HepG2 (cell line): ENCODE measurements at regions not wholly inside any gene's neighbourhood (a gene's known extent, or its start where the extent isn't known, plus 50 kb on each side); places are given as distances from the start of the nearest gene placed in this dataset.
"Not testable (repeated sequence)": the region's sequence is repeated elsewhere in the genome, so short reads cannot be mapped to it uniquely, and the experiment has no call there.

Experiments used
- ATAC-seq: fragments of 200-7000 bp; cut with Tn5 transposase; 3 replicates; pipeline ENCODE4 v1.9.1; 2020; ENCODE audit warnings: mild to moderate bottlenecking, moderate library complexity
- BruUV-seq: library from RNA; stranded (reverse); fragments of 400-500 nt; replicated peaks from 2 replicates; lab custom pipeline; 2021; lab: Mats Ljungman, UMichigan
- CTCF ChIA-PET: fragments of 300-600 bp; formaldehyde crosslinking; extraction: SDS; loops from one replicate; lab custom pipeline; 2021; ENCODE audit warnings: low total read pairs, inconsistent platforms, low intra/inter-chr PET ratio; lab: Yijun Ruan, JAX
- POLR2A ChIA-PET: fragments of 350-600 bp; sonication (Branson Sonifier 250); formaldehyde crosslinking; loops from one replicate; lab custom pipeline; 2020; ENCODE audit warnings: antibody characterized with exemption, inconsistent platforms; lab: Yijun Ruan, JAX
- DNase-seq: peaks from one replicate; pipeline ENCODE4 v3.0.0-alpha.2; 2015; ENCODE audit warnings: low spot score
- FAIRE-seq: peaks from 3 replicates; lab custom pipeline; 2011; peaks lifted over from hg19 to GRCh38; lab: Jason Lieb, UNC
- H2AFZ ChIP-seq: one replicate; pipeline ENCODE4 v1.6.1; 2011; ENCODE audit warnings: low read length, inconsistent platforms
- H3K27ac ChIP-seq: fragments of 300-600 bp; 3 replicates; pipeline ENCODE4 v1.8.0; 2011; ENCODE audit warnings: mixed run types, mild to moderate bottlenecking, mixed read lengths, low read length, inconsistent platforms; ENCODE audit not compliant: insufficient read depth; ENCODE audit errors: extremely low read length
- H3K27me3 ChIP-seq, 2 experiments: fragments of 200-600 bp in 1 of 2; 2 replicates in 1 of 2; 3 replicates in 1 of 2; pipeline versions ENCODE4 v1.6.0 to v1.8.0; 2011; ENCODE audit warnings: low read length in 2 of 2, mild to moderate bottlenecking in 2 of 2, moderate library complexity in 2 of 2, inconsistent platforms in 1 of 2; ENCODE audit not compliant: insufficient read depth in 2 of 2, control insufficient read depth in 1 of 2
- H3K36me3 ChIP-seq, 2 experiments: fragments of 200-600 bp in 1 of 2; replicated peaks in 1 of 2; 2 replicates in 1 of 2; 3 replicates in 1 of 2; pipeline versions ENCODE4 v1.5.1 to v1.8.0; 2011; ENCODE audit warnings: low read length in 2 of 2, inconsistent platforms in 1 of 2; ENCODE audit not compliant: insufficient read depth in 2 of 2, control insufficient read depth in 1 of 2
- H3K4me1 ChIP-seq: 2 replicates; pipeline ENCODE4 v1.5.1; 2012; ENCODE audit warnings: low read length, inconsistent platforms; ENCODE audit not compliant: insufficient read depth
- H3K4me2 ChIP-seq: 2 replicates; pipeline ENCODE4 v1.6.0; 2011; ENCODE audit warnings: low read depth, low read length, inconsistent platforms
- H3K4me3 ChIP-seq, 3 experiments: fragments of 200-600 bp in 1 of 3; sonication (generic), shearing (Covaris generic) in 1 of 3; replicated peaks in 1 of 3; 2 replicates each; pipeline ENCODE4 v1.5.1; 2011 to 2016; ENCODE audit warnings: low read length in 3 of 3, inconsistent platforms in 2 of 3, low read depth in 2 of 3, mild to moderate bottlenecking in 2 of 3, control low read depth in 1 of 3, mixed read lengths in 1 of 3; ENCODE audit not compliant: insufficient read depth in 1 of 3
- H3K79me2 ChIP-seq: one replicate; pipeline ENCODE4 v1.6.1; 2011; ENCODE audit warnings: low read length, inconsistent platforms; ENCODE audit not compliant: insufficient read depth
- H3K9ac ChIP-seq: 2 replicates; pipeline ENCODE4 v1.6.0; 2011; ENCODE audit warnings: mild to moderate bottlenecking, low read depth, low read length, inconsistent platforms; ENCODE audit not compliant: insufficient read depth
- H3K9me3 ChIP-seq: 2 replicates; pipeline ENCODE4 v1.5.1; 2012; ENCODE audit warnings: mild to moderate bottlenecking, low read length
- H4K20me1 ChIP-seq: 2 replicates; pipeline ENCODE4 v1.6.0; 2011; ENCODE audit warnings: inconsistent platforms, mild to moderate bottlenecking, low read length, moderate library complexity; ENCODE audit not compliant: insufficient read depth
- ATF7 ChIP-seq, 2 experiments: fragments of 450-650 bp in 1 of 2; sonication (generic) in 1 of 2; formaldehyde crosslinking in 1 of 2; IDR thresholded peaks; 2 replicates each; pipeline versions ENCODE4 v1.4.0 to v1.6.1; 2016 to 2020; ENCODE audit warnings: antibody characterized with exemption in 1 of 2, mild to moderate bottlenecking in 1 of 2, missing genetic modification reagents in 1 of 2
- HCFC1 ChIP-seq: fragments of 150-350 bp; IDR thresholded peaks from 2 replicates; pipeline ENCODE4 v1.6.1; 2014; ENCODE audit warnings: low read depth, low read length
- HNF4G ChIP-seq, 2 experiments: sonication (generic) in 1 of 2; formaldehyde crosslinking in 1 of 2; IDR thresholded peaks; 2 replicates each; pipeline versions ENCODE4 v1.4.0 to v1.6.1; 2011 to 2020; ENCODE audit warnings: borderline replicate concordance in 2 of 2, low read depth in 2 of 2, mild to moderate bottlenecking in 2 of 2, low read length in 1 of 2, missing genetic modification reagents in 1 of 2, moderate library complexity in 1 of 2
- HOXA5 ChIP-seq: sonication (generic); formaldehyde crosslinking; IDR thresholded peaks from 2 replicates; pipeline ENCODE4 v1.4.0; 2020; ENCODE audit warnings: missing genetic modification reagents
- MAFG ChIP-seq: sonication (generic); formaldehyde crosslinking; IDR thresholded peaks from 2 replicates; pipeline ENCODE4 v1.5.1; 2020; ENCODE audit warnings: mild to moderate bottlenecking, missing genetic modification reagents
- PITX1 ChIP-seq: sonication (generic); formaldehyde crosslinking; IDR thresholded peaks from 2 replicates; pipeline ENCODE4 v1.5.1; 2020; ENCODE audit warnings: mild to moderate bottlenecking, missing genetic modification reagents
- SMC3 ChIP-seq: IDR thresholded peaks from 2 replicates; pipeline ENCODE4 v1.6.1; 2011; ENCODE audit warnings: low read length, improper control_type of control experiment
- ZFAT ChIP-seq: sonication (generic); formaldehyde crosslinking; conservative IDR thresholded peaks from 2 replicates; pipeline ENCODE4 v1.8.1; 2023; ENCODE audit warnings: missing genetic modification reagents, inconsistent platforms
- ZFX ChIP-seq: sonication (generic); formaldehyde crosslinking; IDR thresholded peaks from 2 replicates; pipeline ENCODE4 v1.4.0; 2020; ENCODE audit warnings: mild to moderate bottlenecking, low read depth, missing genetic modification reagents, moderate library complexity
- ZMYM2 ChIP-seq: sonication (generic); formaldehyde crosslinking; IDR thresholded peaks from 2 replicates; pipeline ENCODE4 v1.8.0; 2022; ENCODE audit warnings: mild to moderate bottlenecking, missing genetic modification reagents
- ZNF451 ChIP-seq: sonication (generic); formaldehyde crosslinking; IDR thresholded peaks from 2 replicates; pipeline ENCODE4 v1.5.0; 2020; ENCODE audit warnings: mild to moderate bottlenecking, missing genetic modification reagents
- WGBS: methylation state at CpG from one replicate; pipeline ENCODE4 v1.1.6; 2017; ENCODE audit warnings: low lambda C conversion rate; 5-methylcytosine and 5-hydroxymethylcytosine counted together
- in situ Hi-C: cut with HindIII; loops from 2 replicates; pipeline ENCODE4 v1.10.0; 2017; ENCODE audit warnings: low pct_unique_long_range_greater_than_20kb; ENCODE audit not compliant: extremely low pct_ligation_motif_present
- intact Hi-C: fragments of 100-400 bp; cut with micrococcal nuclease; formaldehyde crosslinking; loops from one replicate; pipeline ENCODE4 v1.10.0; 2022; ENCODE audit not compliant: unreplicated experiment
- TF ChIP-seq, protein P1 (sequence below): conservative IDR thresholded peaks from 2 replicates; pipeline ENCODE4 v1.6.1; 2018; ENCODE audit warnings: missing genetic modification reagents
- TF ChIP-seq, protein P2 (sequence below): IDR thresholded peaks from 2 replicates; pipeline ENCODE4 v1.6.1; 2012; ENCODE audit warnings: inconsistent platforms
- TF ChIP-seq, protein P3 (sequence below): sonication (generic); IDR thresholded peaks from 2 replicates; pipeline ENCODE4 v1.6.1; 2016; ENCODE audit warnings: low read depth, borderline replicate concordance
- TF ChIP-seq, protein P4 (sequence below): sonication (generic); formaldehyde crosslinking; IDR thresholded peaks from 2 replicates; pipeline ENCODE4 v1.9.0; 2021; ENCODE audit warnings: missing genetic modification reagents, mild to moderate bottlenecking, borderline replicate concordance

DNA sequence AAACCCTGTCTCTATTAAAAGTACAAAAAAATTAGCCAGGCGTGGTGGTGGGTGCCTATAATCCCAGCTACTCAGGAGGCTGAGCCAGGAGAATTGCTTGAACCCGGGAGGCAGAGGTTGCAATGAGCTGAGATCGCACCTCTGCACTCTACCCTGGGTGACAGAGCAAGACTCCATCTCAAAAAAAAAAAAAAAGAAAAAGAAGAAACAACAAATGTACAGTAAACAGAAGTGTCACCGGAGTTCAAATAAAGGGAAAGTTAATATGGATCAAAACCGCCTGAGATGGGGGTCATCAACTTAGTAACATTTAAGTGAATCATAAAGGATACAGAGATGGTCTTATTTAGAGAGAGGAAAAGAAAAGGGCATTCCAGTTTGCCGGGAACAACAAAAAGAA, 89.3 kb upstream of the OLIG3 start:
- FAIRE-seq, POLR2A ChIA-PET, H2AFZ ChIP-seq, H3K36me3 ChIP-seq, H3K4me3 ChIP-seq, H3K79me2 ChIP-seq, H3K9ac ChIP-seq, H3K27ac ChIP-seq, H3K4me1 ChIP-seq, H3K27me3 ChIP-seq, H3K9me3 ChIP-seq, BruUV-seq, H3K4me2 ChIP-seq, ATAC-seq, CTCF ChIA-PET, intact Hi-C loops, H4K20me1 ChIP-seq, DNase-seq: not testable (repeated sequence)
- in situ Hi-C loops: loop anchor here (10.0 kb wide), 1 partner anchor 309 kb away; no protein-coding TSS in a partner anchor
- WGBS: 27% methylated on average over 6 of the region's 6 CpGs

DNA sequence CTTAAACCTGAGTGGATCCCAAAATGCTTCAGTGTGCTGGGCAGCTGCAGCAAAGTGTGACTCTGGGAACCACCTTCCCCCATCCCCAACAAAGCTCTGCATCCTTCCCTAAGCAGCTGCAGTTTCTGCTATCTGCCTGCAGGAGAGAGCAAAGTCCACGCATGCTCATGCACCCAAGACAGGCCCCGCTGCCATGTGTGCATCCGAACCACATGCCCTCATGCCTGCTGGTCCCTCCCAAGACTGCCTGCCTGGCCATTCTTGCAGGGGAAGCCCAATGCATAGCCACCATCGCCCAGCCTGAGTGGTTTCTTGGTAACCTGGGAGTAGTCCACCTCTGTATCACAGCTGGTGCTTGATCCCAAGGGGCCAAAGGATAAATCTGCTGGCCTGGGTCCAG, 94.3 kb upstream of the OLIG3 start:
- ChIA-PET POLR2A (no interaction called here), CTCF (interaction anchor here (0.8 to 1.8 kb wide), 2 partner anchors 317 to 493 kb away, joined by 3 to 26 read pairs; no protein-coding TSS in a partner anchor)
- Histone ChIP-seq H3K4me3 (no peak overlapping the region), H3K9me3 (peaks cover 16% of the 10 kb centered on the region), H3K79me2 (no peaks in the 10 kb centered on the region), H3K4me1 (peaks cover 16% of the 10 kb centered on the region), H3K9ac (no peak overlapping the region), H2AFZ (no peak overlapping the region), H3K27ac (no peak overlapping the region), H3K4me2 (no peak overlapping the region), H3K27me3 (no peaks in the 10 kb centered on the region), H3K36me3 (no peaks in the 10 kb centered on the region), H4K20me1 (no peaks in the 10 kb centered on the region)
- FAIRE-seq (no peak), DNase-seq (peak; percentile 25), ATAC-seq (peak; percentile 63)
- WGBS: 60% methylated on average over 1 of the region's 4 CpGs
- intact Hi-C loops: loop anchor here (5.0 kb wide), 1 partner anchor 236 kb away; no protein-coding TSS in a partner anchor
- in situ Hi-C loops: loop anchor here (10.0 kb wide), 1 partner anchor 314 kb away; no protein-coding TSS in a partner anchor
- BruUV-seq: no TSS peak
- TF ChIP-seq HNF4G (IDR thresholded peaks at IDR 0.05; ENCODE audit: borderline replicate concordance, low read depth, low read length): peak; percentile 47; the same call in 1 of the 2 replicates
- no peak for TF ChIP-seq HNF4G (CRISPR knock-in tag; IDR thresholded peaks at IDR 0.05; ENCODE audit: borderline replicate concordance, low read depth)
- TF ChIP-seq ZNF451: no peak
- no peak for TF ChIP-seq ZMYM2 (CRISPR knock-in tag)
- TF ChIP-seq, protein P1, sequence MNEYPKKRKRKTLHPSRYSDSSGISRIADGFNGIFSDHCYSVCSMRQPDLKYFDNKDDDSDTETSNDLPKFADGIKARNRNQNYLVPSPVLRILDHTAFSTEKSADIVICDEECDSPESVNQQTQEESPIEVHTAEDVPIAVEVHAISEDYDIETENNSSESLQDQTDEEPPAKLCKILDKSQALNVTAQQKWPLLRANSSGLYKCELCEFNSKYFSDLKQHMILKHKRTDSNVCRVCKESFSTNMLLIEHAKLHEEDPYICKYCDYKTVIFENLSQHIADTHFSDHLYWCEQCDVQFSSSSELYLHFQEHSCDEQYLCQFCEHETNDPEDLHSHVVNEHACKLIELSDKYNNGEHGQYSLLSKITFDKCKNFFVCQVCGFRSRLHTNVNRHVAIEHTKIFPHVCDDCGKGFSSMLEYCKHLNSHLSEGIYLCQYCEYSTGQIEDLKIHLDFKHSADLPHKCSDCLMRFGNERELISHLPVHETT (CRISPR knock-in tag): no peak
- no peak for TF ChIP-seq ZFAT (CRISPR knock-in tag)
- no peak for TF ChIP-seq PITX1 (CRISPR knock-in tag)
- TF ChIP-seq MAFG: no peak
- TF ChIP-seq ATF7 (IDR thresholded peaks at IDR 0.05): no peak
- no peak for TF ChIP-seq ATF7 (CRISPR knock-in tag; IDR thresholded peaks at IDR 0.05)
- TF ChIP-seq HCFC1: no peak
- TF ChIP-seq, protein P2, sequence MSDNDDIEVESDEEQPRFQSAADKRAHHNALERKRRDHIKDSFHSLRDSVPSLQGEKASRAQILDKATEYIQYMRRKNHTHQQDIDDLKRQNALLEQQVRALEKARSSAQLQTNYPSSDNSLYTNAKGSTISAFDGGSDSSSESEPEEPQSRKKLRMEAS: peak; percentile 57; the same call in 1 of the 2 replicates
- TF ChIP-seq, protein P3, sequence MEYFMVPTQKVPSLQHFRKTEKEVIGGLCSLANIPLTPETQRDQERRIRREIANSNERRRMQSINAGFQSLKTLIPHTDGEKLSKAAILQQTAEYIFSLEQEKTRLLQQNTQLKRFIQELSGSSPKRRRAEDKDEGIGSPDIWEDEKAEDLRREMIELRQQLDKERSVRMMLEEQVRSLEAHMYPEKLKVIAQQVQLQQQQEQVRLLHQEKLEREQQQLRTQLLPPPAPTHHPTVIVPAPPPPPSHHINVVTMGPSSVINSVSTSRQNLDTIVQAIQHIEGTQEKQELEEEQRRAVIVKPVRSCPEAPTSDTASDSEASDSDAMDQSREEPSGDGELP: no peak
- TF ChIP-seq, protein P4, sequence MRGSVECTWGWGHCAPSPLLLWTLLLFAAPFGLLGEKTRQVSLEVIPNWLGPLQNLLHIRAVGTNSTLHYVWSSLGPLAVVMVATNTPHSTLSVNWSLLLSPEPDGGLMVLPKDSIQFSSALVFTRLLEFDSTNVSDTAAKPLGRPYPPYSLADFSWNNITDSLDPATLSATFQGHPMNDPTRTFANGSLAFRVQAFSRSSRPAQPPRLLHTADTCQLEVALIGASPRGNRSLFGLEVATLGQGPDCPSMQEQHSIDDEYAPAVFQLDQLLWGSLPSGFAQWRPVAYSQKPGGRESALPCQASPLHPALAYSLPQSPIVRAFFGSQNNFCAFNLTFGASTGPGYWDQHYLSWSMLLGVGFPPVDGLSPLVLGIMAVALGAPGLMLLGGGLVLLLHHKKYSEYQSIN (CRISPR knock-in tag): no peak
- 0 out of 2 replicates have a peak, but pooled peaks have one; percentile 3 for TF ChIP-seq ZFX
- TF ChIP-seq SMC3: no peak
- TF ChIP-seq HOXA5 (CRISPR knock-in tag): no peak
